ENCODE measurements at regions not wholly inside any gene's neighbourhood (a gene's known extent, or its start where the extent isn't known, plus 50 kb on each side); places are given as distances from the start of the nearest gene placed in this dataset.

DNA sequence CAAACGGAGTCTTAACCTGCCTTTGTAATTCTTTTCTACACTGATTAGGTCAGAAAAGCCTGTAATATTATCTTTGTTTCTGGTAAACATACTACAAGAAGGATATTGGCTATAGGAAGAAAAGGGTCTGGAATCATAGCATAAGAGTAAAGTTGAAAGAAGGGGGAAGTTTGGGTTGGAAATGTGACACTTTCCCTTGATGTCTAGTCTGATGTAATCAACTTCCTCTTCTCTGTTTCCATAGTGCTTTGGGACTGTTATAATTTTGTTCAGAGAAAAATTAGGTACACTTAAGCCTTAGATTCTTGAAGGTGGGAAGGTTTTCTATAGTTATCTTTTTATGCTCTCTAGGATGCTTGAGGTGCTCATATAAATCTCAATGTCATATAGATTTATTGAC is 322.2 kb downstream of the AEBP2 start:
- TF ChIP-seq CTCF (conservative IDR thresholded peaks at IDR 0.05; ENCODE audit: low read length) (no peak), EZH2phosphoT487 (IDR thresholded peaks at IDR 0.05; ENCODE audit: borderline replicate concordance) (no peak)
